ENCODE measurements at regions not wholly inside any gene's neighbourhood (a gene's known extent, or its start where the extent isn't known, plus 50 kb on each side); places are given as distances from the start of the nearest gene placed in this dataset.

GRCh38 chr1:37098237-37098636, 63.9 kb upstream of the GRIK3 start:
- TF ChIP-seq POLR2AphosphoS5 (IDR thresholded peaks at IDR 0.05; ENCODE audit: borderline replicate concordance, low read depth, low read length) (no peak), EZH2 (IDR thresholded peaks at IDR 0.05) (no peak), FOXP2 (optimal IDR thresholded peaks at IDR 0.05; ENCODE audit: control extremely low read depth, extremely low read length, insufficient read depth) (no peak)
